IgD-negative memory B cell (primary cell): ENCODE measurements at regions not wholly inside any gene's neighbourhood (a gene's known extent, or its start where the extent isn't known, plus 50 kb on each side); places are given as distances from the start of the nearest gene placed in this dataset.
"Not testable (repeated sequence)": the region's sequence is repeated elsewhere in the genome, so short reads cannot be mapped to it uniquely, and the experiment has no call there.

Experiments
- H3K27ac Mint-ChIP-seq, 3 donors: one replicate each; pipeline ENCODE4 v1.8.0; 2020 to 2022; ENCODE audit warnings: mild to moderate bottlenecking in 3 of 3, mixed read lengths in 3 of 3, moderate library complexity in 1 of 3
- H3K27me3 Mint-ChIP-seq: one replicate; pipeline ENCODE4 v1.8.0; 2021; ENCODE audit warnings: mixed read lengths
- H3K36me3 Mint-ChIP-seq: one replicate; pipeline ENCODE4 v1.8.0; 2020; ENCODE audit warnings: mild to moderate bottlenecking, mixed read lengths
- H3K4me1 Mint-ChIP-seq, 3 donors: one replicate each; pipeline ENCODE4 v1.8.0; 2020 to 2022; ENCODE audit warnings: mixed read lengths in 3 of 3, mild to moderate bottlenecking in 1 of 3
- H3K4me3 Mint-ChIP-seq, 4 donors: one replicate each; pipeline ENCODE4 v1.8.0; 2020 to 2022; ENCODE audit warnings: mild to moderate bottlenecking in 4 of 4, mixed read lengths in 4 of 4, moderate library complexity in 3 of 4
- H3K9me3 Mint-ChIP-seq, 3 donors: one replicate each; pipeline ENCODE4 v1.8.0; 2020 to 2021; ENCODE audit warnings: mixed read lengths in 3 of 3, mild to moderate bottlenecking in 1 of 3

DNA sequence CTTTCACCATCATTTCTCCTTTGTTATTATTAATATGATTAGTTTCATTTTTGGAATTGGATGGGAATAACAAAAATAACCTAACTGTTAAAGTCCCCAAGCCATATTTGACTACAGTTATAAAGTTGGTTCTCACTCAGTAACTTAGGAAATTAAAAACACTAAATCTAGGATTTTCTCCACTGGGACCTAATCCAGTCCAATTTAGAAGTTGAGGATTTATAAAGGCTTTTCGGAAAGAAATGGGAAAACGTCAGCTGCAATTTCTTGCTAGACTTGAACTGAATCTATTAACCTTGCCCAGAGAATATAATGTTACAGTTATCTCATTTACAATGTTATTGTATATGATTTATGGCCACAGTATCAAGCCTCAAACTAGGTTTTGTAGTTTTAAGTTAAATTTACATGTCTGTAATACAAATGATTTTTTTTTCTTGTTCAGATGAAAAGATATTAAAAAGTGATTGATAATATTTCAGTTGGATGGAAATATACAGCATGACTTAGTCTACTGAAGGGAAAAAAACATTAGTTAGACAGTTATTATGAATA, 524.3 kb upstream of the GRAMD2B start:
- no peaks in the 10 kb centered on the region for H3K4me1 Mint-ChIP-seq
- no peak overlapping the region for H3K27ac Mint-ChIP-seq
- peaks cover 1% of the 10 kb centered on the region for H3K27me3 Mint-ChIP-seq
- peaks cover 0 to 8% (median 1%) of the 10 kb centered on the region in 3 donors for H3K9me3 Mint-ChIP-seq
- no peak overlapping the region for H3K4me3 Mint-ChIP-seq
- H3K36me3 Mint-ChIP-seq = no peaks in the 10 kb centered on the region

DNA sequence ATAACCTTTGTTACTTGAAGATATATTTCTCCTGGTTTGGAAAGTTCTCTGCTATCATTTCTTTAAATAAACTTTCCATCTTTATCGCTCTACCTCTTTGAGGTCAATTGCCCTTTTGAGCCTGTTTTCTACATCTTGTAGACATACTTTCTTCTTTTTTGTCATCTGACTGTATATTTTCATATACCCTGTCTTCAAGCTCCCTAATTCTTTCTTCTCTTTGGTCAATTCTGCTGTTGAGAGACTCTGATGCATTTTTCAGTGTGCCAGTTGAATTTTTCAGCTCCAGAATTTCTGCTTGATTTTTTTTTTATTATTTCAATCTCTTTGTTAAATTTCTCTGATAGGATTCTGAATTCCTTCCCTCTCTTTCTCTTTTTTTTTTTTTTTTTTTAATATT, 511.2 kb upstream of the GRAMD2B start:
- Mint-ChIP-seq H3K27me3 (peaks cover 6% of the 10 kb centered on the region), H3K9me3 (peaks cover 2 to 11% (median 9%) of the 10 kb centered on the region in 3 donors), H3K36me3 (peaks cover 1% of the 10 kb centered on the region)

DNA sequence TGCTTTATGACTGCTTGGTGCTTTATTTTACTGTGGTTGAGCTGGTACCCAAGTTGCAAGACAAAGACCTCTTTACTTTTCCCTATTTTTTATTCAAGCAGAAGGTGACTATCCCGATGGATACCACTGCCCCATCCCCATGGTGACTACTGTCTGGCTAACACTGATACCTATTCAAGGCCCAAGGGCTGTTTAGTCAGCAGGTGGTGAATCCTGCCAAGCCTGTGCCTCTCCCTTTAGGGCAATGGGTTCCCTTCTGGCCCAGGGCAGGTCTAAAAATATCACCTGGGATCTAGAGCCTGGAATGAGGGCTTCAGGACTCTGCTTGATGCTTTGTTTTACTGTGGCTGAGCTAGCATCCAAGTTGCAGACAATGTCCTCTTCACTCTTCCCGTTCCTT, 510.0 kb upstream of the GRAMD2B start:
- H3K36me3 Mint-ChIP-seq = peaks cover 1% of the 10 kb centered on the region
- H3K27ac Mint-ChIP-seq = no peak overlapping the region
- H3K4me3 Mint-ChIP-seq = no peak overlapping the region

More for the DNA sequence above, 511.2 kb upstream of the GRAMD2B start:
- H3K27ac Mint-ChIP-seq = no peak overlapping the region
- H3K4me3 Mint-ChIP-seq = peak overlapping the region in 1 of 4 donors; percentile 65
- no peaks in the 10 kb centered on the region for H3K4me1 Mint-ChIP-seq

DNA sequence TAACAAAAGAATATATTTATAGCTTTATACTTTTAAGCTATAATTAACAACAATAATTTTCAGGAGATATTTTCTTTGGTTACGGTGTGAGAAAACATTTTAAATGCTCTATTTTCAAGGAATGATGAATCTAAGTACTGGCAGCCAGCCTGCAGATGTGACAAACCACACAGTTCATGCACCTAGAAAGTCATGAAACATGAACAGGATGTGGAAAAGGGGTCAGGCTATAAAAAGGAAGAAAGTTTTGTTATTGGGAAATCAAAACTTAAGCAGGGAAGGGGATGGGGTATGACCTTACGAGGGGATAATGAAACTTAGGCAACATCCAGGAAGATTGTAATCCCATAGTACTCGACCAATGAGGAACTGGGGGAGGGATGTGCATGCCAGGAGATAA, 508.7 kb upstream of the GRAMD2B start:
- Mint-ChIP-seq H3K27ac (no peak overlapping the region), H3K4me1 (no peaks in the 10 kb centered on the region), H3K36me3 (peaks cover 1% of the 10 kb centered on the region), H3K27me3 (peaks cover 6% of the 10 kb centered on the region), H3K9me3 (peaks cover 2 to 11% (median 4%) of the 10 kb centered on the region in 3 donors), H3K4me3 (no peak overlapping the region)

More for the DNA sequence above, 510.0 kb upstream of the GRAMD2B start:
- Mint-ChIP-seq H3K27me3 (peaks cover 6% of the 10 kb centered on the region), H3K4me1 (no peaks in the 10 kb centered on the region), H3K9me3 (peaks cover 2 to 9% (median 9%) of the 10 kb centered on the region in 3 donors)

DNA sequence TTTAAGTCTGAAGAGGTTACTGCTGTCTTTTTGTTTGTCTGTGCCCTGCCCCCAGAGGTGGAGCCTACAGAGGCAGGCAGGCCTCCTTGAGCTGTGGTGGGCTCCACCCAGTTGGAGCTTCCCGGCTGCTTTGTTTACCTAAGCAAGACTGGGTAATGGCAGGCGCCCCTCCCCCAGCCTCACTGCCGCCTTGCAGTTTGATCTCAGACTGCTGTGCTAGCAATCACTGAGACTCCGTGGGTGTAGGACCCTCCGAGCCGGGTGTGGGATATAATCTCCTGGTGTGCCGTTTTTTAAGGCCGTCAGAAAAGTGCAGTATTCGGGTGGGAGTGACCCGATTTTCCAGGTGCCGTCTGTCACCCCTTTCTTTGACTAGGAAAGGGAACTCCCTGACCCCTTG, 499.3 kb upstream of the GRAMD2B start:
- not testable (repeated sequence) for H3K4me1 Mint-ChIP-seq, H3K27ac Mint-ChIP-seq, H3K36me3 Mint-ChIP-seq, H3K27me3 Mint-ChIP-seq, H3K9me3 Mint-ChIP-seq, H3K4me3 Mint-ChIP-seq

DNA sequence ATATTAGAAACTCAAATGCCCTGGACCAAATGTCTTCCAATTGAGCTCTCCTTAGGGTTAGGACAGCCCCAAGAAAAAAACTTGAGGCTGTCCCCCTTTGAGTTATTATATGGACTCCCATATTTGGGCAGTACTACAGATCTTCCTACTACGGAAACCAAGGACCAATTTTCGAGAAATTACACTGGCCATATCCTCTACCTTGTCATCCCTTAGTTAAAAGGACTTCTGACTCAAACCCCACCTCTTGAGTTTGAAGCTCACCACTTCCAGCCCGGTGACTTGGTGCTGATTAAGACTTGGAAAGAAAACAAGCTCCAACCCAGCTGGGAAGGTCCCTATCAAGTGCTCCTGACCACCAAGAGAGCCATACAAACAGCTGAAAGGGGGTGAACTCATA, 497.0 kb upstream of the GRAMD2B start:
- peaks cover 3 to 12% (median 7%) of the 10 kb centered on the region in 3 donors for H3K9me3 Mint-ChIP-seq
- no peaks in the 10 kb centered on the region for H3K36me3 Mint-ChIP-seq
- no peak overlapping the region for H3K27ac Mint-ChIP-seq
- no peaks in the 10 kb centered on the region for H3K4me1 Mint-ChIP-seq
- no peak overlapping the region for H3K4me3 Mint-ChIP-seq
- peaks cover 7% of the 10 kb centered on the region for H3K27me3 Mint-ChIP-seq

DNA sequence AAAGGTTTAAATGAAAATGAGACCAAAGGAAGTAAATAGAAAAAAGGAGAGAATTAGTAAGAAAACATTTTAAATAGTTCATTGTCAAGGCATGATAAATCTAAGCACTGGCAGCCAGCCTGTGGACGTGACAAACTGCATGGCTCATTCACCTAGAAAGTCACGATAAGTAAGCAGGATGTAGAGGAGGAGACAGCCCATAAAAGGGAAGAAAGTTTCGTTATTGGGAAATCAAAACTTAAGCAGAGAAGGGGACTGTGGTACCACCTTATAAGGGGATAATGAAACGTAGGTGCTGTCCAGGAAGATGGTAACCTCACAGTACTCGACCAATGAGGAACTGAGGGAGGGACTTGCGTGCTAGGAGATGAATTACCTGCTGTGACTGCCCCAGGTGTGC, 494.5 kb upstream of the GRAMD2B start:
- H3K27me3 Mint-ChIP-seq = peaks cover 7% of the 10 kb centered on the region
- H3K4me3 Mint-ChIP-seq = no peak overlapping the region
- H3K9me3 Mint-ChIP-seq = peaks cover 3 to 14% (median 4%) of the 10 kb centered on the region in 3 donors
- H3K27ac Mint-ChIP-seq = no peak overlapping the region
- no peaks in the 10 kb centered on the region for H3K4me1 Mint-ChIP-seq
- no peaks in the 10 kb centered on the region for H3K36me3 Mint-ChIP-seq

DNA sequence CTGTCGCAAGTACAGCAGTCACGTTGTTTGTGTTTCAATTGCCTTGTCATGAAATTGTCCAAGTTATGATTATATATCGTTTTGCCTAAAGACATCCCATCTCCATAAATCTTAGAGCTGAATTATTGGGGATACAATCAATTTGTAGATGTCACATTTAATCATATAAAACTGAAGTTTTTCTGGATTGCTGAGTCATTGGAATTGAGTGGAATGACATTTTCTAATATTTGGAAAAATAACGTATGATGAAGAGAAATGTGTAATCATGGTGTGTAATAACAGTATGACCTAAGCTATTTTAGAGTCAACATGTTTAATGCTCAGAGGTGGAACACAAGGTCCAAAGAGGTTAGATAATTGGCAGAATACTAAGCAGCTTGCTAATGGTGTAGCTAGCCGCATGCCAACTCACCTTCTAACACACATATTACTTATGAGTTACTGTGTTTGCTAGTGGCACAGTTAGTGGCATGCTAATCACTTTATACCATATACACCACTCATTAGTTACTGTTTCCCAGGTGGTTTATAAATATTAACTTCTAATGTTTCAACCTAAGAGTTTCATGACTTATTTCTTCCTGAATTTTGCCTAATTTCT, 473.1 kb upstream of the GRAMD2B start:
- Mint-ChIP-seq H3K27ac (no peak overlapping the region), H3K9me3 (peaks cover 3 to 7% (median 3%) of the 10 kb centered on the region in 3 donors), H3K4me1 (no peaks in the 10 kb centered on the region), H3K36me3 (no peaks in the 10 kb centered on the region), H3K27me3 (no peaks in the 10 kb centered on the region), H3K4me3 (no peak overlapping the region)

DNA sequence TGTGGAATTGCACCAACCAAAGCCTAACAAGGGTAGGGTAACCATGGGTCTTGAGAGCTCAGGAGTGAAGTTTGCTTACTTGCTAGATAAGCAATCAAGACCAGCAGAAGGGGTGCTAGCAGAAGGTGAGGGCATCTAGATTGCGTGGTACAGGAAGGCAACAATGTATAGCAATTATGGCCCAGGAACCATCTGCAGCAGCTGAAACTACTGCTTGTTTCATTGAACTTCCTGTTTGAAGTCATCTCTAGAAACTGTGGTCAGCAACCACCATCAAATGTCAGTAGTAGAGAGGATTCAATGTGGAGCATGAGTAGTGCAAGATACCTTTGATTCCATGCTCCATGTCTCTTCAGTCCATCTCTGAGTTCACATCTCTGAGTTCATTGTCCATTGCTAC, 462.1 kb upstream of the GRAMD2B start:
- Mint-ChIP-seq H3K4me1 (no peaks in the 10 kb centered on the region), H3K4me3 (no peak overlapping the region), H3K36me3 (peaks cover 4% of the 10 kb centered on the region), H3K27ac (no peak overlapping the region), H3K27me3 (no peaks in the 10 kb centered on the region), H3K9me3 (no peaks in the 10 kb centered on the region)

DNA sequence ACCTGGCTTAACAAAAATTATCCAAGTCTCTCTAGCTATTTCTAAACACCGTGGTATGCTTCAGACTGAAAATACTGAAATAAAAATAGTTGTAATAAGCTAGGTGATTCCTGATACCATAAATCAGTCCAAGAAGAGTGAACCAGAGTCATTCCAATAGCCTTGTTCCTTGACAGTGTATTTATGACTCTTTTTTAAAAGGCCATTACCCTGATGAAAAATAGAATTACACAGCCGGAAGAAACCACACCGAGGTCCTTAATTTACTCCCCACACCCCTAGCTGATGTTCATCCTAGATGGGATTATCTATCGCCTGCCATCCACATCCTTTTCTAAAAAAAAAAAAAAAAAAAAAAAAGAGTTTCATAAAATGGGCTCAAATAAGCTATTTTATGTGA, 457.6 kb upstream of the GRAMD2B start:
- H3K9me3 Mint-ChIP-seq = peaks cover 0 to 1% (median 0%) of the 10 kb centered on the region in 3 donors
- no peak overlapping the region for H3K4me3 Mint-ChIP-seq
- no peaks in the 10 kb centered on the region for H3K4me1 Mint-ChIP-seq
- H3K27me3 Mint-ChIP-seq = peaks cover 3% of the 10 kb centered on the region
- no peak overlapping the region for H3K27ac Mint-ChIP-seq
- H3K36me3 Mint-ChIP-seq = no peaks in the 10 kb centered on the region

DNA sequence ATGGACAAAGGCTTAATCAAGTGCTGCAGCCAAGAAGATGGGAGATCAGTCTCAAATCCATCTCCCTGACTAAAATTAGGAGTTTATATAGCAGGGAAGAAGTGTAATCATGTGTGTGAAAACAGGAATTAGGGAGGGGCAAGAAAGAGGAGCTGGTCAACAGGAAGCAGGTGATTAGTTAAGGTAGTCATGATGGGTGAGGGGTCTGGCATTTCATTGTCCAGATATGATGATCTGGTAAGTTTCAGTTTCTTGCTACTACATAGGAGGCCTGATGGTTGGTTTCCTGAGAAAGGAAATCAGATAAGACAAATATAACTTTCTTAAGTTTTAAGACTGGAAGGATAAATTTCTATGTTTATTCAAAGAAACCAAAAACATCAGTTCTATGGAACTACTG, 455.6 kb upstream of the GRAMD2B start:
- H3K27me3 Mint-ChIP-seq = peaks cover 3% of the 10 kb centered on the region
- H3K27ac Mint-ChIP-seq = no peak overlapping the region
- no peaks in the 10 kb centered on the region for H3K4me1 Mint-ChIP-seq
- no peak overlapping the region for H3K4me3 Mint-ChIP-seq
- peaks cover 0 to 1% (median 0%) of the 10 kb centered on the region in 3 donors for H3K9me3 Mint-ChIP-seq
- no peaks in the 10 kb centered on the region for H3K36me3 Mint-ChIP-seq

DNA sequence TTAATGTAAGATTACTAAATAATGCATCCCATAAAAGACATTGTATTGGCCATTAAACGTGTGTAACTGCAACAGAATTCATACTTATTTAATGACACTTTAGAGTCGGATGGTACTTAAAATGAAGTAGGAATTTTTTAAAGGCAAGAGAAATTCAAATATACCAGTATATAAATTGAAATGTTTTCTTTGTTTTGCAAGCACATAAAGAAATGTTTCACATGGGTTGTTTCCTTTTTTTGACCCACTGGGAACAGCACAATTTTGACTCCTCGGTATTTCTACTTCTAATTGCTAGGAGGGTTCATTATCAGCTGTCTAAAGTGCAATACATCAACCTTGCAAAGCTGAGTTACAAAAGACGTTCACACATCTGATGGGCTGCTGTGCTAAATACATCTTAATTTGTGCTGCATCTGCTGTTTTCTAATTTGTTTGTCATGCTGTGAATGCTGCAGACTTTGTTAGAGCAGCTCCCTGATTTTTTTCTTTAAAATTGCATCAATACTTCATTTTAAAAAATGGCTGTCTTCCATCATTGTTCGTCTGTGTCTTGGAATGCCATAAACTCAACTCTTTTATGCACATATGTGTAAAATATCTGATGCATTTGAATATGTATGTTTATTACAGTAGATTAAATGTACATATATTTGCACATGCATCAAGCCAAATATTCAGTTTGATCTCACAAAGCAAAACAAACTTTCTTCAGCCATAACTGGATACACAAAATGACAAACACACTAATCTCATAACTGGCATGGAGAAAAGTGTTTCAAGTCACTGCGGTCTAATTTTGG, 454.0 kb upstream of the GRAMD2B start:
- Mint-ChIP-seq H3K36me3 (no peaks in the 10 kb centered on the region), H3K9me3 (peaks cover 0 to 1% (median 0%) of the 10 kb centered on the region in 3 donors), H3K4me3 (no peak overlapping the region), H3K4me1 (no peaks in the 10 kb centered on the region), H3K27ac (no peak overlapping the region), H3K27me3 (peaks cover 3% of the 10 kb centered on the region)

DNA sequence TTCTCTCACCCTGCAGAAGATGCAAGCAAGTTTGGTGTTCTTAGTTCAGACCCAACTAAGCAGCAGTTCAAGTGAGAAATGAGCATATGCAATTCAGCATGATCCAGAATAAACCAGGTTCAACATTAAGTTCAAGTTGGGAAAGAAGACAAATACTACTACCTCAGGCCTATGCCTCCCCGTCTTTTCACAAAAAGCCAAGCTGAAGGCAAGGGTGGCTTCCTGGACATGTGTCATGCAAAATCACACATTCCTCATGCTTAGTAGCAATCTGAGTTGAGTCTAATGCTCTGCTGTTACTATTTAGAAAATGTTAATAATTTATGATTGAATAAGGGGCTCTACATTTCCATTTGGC, 453.4 kb upstream of the GRAMD2B start:
- peaks cover 4% of the 10 kb centered on the region for H3K27me3 Mint-ChIP-seq
- H3K27ac Mint-ChIP-seq = peak overlapping the region in 1 of 3 donors; percentile 57
- H3K9me3 Mint-ChIP-seq = peaks cover 0 to 1% (median 0%) of the 10 kb centered on the region in 3 donors
- no peak overlapping the region for H3K4me3 Mint-ChIP-seq
- no peaks in the 10 kb centered on the region for H3K36me3 Mint-ChIP-seq
- H3K4me1 Mint-ChIP-seq = no peaks in the 10 kb centered on the region

DNA sequence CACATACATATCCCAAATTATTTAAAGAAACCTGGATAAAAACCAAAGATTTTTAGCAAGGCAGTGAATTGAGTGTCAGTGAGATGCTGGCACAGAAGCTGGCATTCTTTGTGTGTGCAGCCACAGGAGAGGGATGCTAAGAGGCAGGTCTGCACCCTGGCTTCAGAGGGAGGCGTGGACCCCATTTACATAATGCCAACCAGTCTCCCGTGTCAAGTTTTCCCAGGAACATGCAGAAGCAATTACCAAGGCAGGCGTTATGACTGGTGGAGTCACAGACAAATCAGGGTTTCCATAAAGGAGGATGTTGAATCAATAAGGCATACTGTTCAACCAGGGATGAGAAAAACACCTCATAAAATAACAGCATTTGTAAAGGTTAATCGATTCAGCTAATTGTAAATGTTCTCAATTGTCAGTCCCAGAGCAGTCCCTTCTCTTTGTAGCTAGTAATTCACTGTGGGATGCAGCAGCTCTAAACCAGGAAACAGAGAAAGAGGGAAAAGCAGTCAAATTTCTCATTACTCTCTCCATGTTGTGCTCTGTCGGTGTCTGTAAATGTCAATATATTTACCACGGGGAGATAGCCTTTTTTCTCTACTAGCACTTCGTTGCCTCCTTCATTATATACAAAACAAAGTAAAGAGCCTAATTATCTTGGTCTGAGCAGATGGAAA, 452.4 kb upstream of the GRAMD2B start:
- Mint-ChIP-seq H3K27me3 (peaks cover 4% of the 10 kb centered on the region), H3K4me1 (no peaks in the 10 kb centered on the region), H3K27ac (no peak overlapping the region), H3K36me3 (no peaks in the 10 kb centered on the region), H3K4me3 (no peak overlapping the region), H3K9me3 (peaks cover 0 to 1% (median 0%) of the 10 kb centered on the region in 3 donors)

DNA sequence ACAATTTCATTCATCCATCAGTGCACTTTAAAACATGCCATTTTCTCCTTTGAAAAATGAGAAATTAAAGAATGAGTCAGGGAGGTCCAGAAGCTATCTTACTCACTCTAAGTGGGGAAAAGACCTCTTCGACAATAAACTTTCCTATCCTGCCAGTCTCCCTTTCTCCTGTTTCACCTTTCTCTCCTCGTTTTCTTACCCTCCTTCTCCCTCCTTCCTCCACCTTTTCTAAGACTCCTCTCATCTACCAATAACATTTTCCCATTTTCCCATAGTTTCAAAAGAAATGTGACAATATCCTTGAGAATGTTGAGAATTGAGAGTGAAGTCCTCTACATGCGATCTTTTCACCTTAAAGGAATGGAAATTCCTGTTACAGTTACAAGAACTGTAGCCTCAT, 450.5 kb upstream of the GRAMD2B start:
- Mint-ChIP-seq H3K4me3 (no peak overlapping the region), H3K27me3 (peaks cover 4% of the 10 kb centered on the region), H3K9me3 (peaks cover 0 to 1% (median 0%) of the 10 kb centered on the region in 3 donors), H3K4me1 (no peaks in the 10 kb centered on the region), H3K27ac (peak overlapping the region in 1 of 3 donors; percentile 39), H3K36me3 (no peaks in the 10 kb centered on the region)
